B cell (primary cell): ENCODE measurements at regions not wholly inside any gene's neighbourhood (a gene's known extent, or its start where the extent isn't known, plus 50 kb on each side); places are given as distances from the start of the nearest gene placed in this dataset.

Experiments
- ATAC-seq: fragments of 200-7000 bp; cut with Tn5 transposase; one replicate; pipeline ENCODE4 v1.10.0; 2021; ENCODE audit warnings: low read depth, mild to moderate bottlenecking, moderate number of reproducible peaks, moderate library complexity
- CTCF ChIA-PET: fragments of 350-600 bp; sonication (Branson Sonifier 250); formaldehyde crosslinking; loops from one replicate; lab custom pipeline; 2021; ENCODE audit warnings: antibody characterized with exemption, inconsistent platforms; lab: Charles Lee
- POLR2A ChIA-PET: fragments of 350-600 bp; sonication (Branson Sonifier 250); formaldehyde crosslinking; loops from one replicate; lab custom pipeline; 2021; ENCODE audit warnings: antibody characterized with exemption; lab: Charles Lee
- DNase-seq: peaks from one replicate; pipeline ENCODE4 v3.0.0; 2013
- H2AFZ ChIP-seq: 2 replicates; pipeline ENCODE4 v1.6.1; 2012; ENCODE audit warnings: mild to moderate bottlenecking, low read depth, low read length; ENCODE audit not compliant: insufficient read depth, poor library complexity, severe bottlenecking
- H3K27ac ChIP-seq, 2 donors: 1 replicate in 1 of 2; 2 replicates in 1 of 2; pipeline ENCODE4 v1.5.1; 2012 to 2013; ENCODE audit warnings: low read length in 2 of 2, mild to moderate bottlenecking in 2 of 2, moderate library complexity in 1 of 2
- H3K27me3 ChIP-seq, 4 experiments: fragments of 200-600 bp in 1 of 4; sonication (generic) in 1 of 4; replicated peaks in 1 of 4; 1 replicate in 2 of 4; 2 replicates in 2 of 4; pipeline versions ENCODE4 v1.6.1 to v1.7.0; 2013 to 2016; ENCODE audit warnings: low read length in 3 of 4, mild to moderate bottlenecking in 2 of 4, mixed read lengths in 1 of 4, moderate library complexity in 1 of 4; ENCODE audit not compliant: insufficient read depth in 4 of 4, control insufficient read depth in 3 of 4; ENCODE audit errors: control extremely low read depth in 1 of 4
- H3K36me3 ChIP-seq, 2 experiments: replicated peaks in 1 of 2; 1 replicate in 1 of 2; 2 replicates in 1 of 2; pipeline versions ENCODE4 v1.6.1 to v1.7.1; 2013; ENCODE audit warnings: low read length in 1 of 2; ENCODE audit not compliant: insufficient read depth in 2 of 2, control insufficient read depth in 1 of 2; ENCODE audit errors: control extremely low read depth in 1 of 2, extremely low read depth in 1 of 2
- H3K4me1 ChIP-seq, 2 donors: fragments of 200-600 bp in 1 of 2; sonication (generic) in 1 of 2; 1 replicate in 1 of 2; 2 replicates in 1 of 2; pipeline versions ENCODE4 v1.5.1 to v1.6.1; 2013 to 2017; ENCODE audit warnings: low read length in 2 of 2; ENCODE audit not compliant: control insufficient read depth in 2 of 2, insufficient read depth in 2 of 2
- H3K4me2 ChIP-seq: replicated peaks from 2 replicates; pipeline ENCODE3; 2012; ENCODE audit warnings: mild to moderate bottlenecking, low read depth, low read length; ENCODE audit not compliant: poor library complexity, severe bottlenecking
- H3K4me3 ChIP-seq, 5 experiments: fragments of 200-600 bp in 1 of 5; sonication (generic) in 1 of 5; 1 replicate in 3 of 5; 2 replicates in 2 of 5; pipeline versions ENCODE4 v1.5.1 to v1.7.0; 2011 to 2016; ENCODE audit warnings: low read length in 4 of 5, mild to moderate bottlenecking in 4 of 5, low read depth in 2 of 5, control low read depth in 1 of 5, moderate library complexity in 1 of 5; ENCODE audit not compliant: insufficient read depth in 1 of 5; ENCODE audit errors: control extremely low read depth in 1 of 5, extremely low read depth in 1 of 5
- H3K79me2 ChIP-seq: fragments of 200-600 bp; sonication (generic); one replicate; pipeline ENCODE4 v1.6.0; 2016; ENCODE audit warnings: low read length; ENCODE audit not compliant: control insufficient read depth, insufficient read depth
- H3K9ac ChIP-seq: fragments of 200-600 bp; sonication (generic); 2 replicates; pipeline ENCODE4 v1.6.1; 2017; ENCODE audit warnings: mild to moderate bottlenecking, low read length, moderate library complexity
- H3K9me3 ChIP-seq, 3 donors: one replicate each; pipeline versions ENCODE4 v1.6.1 to v1.7.1; 2013; ENCODE audit warnings: low read length in 2 of 3; ENCODE audit not compliant: control insufficient read depth in 2 of 3, insufficient read depth in 1 of 3; ENCODE audit errors: control extremely low read depth in 1 of 3
- H4K20me1 ChIP-seq: 2 replicates; pipeline ENCODE4 v1.6.0; 2012; ENCODE audit warnings: mild to moderate bottlenecking, low read length; ENCODE audit not compliant: insufficient read depth, control insufficient read depth, poor library complexity, severe bottlenecking
- H3K27ac Mint-ChIP-seq: one replicate; pipeline ENCODE4 v1.8.0; 2021; ENCODE audit warnings: mixed read lengths
- H3K27me3 Mint-ChIP-seq: one replicate; pipeline ENCODE4 v1.8.0; 2021; ENCODE audit warnings: mixed read lengths
- H3K4me1 Mint-ChIP-seq: one replicate; pipeline ENCODE4 v1.8.0; 2021; ENCODE audit warnings: mixed read lengths
- H3K4me3 Mint-ChIP-seq: one replicate; pipeline ENCODE4 v1.8.0; 2021; ENCODE audit warnings: mixed read lengths
- H3K9me3 Mint-ChIP-seq: one replicate; pipeline ENCODE4 v1.8.0; 2022; ENCODE audit warnings: mixed read lengths; ENCODE audit not compliant: insufficient read depth
- EZH2 ChIP-seq: IDR thresholded peaks from 2 replicates; pipeline ENCODE4 v1.6.1; 2012; ENCODE audit warnings: borderline replicate concordance, low read depth, mild to moderate bottlenecking, moderate library complexity, low read length; ENCODE audit not compliant: insufficient read depth, poor library complexity, severe bottlenecking
- WGBS: methylation state at CpG from one replicate; pipeline ENCODE4 v1.1.5; 2013; ENCODE audit warnings: missing lambda C conversion rate; ENCODE audit not compliant: insufficient coverage; 5-methylcytosine and 5-hydroxymethylcytosine counted together
- intact Hi-C: fragments of 100-400 bp; cut with micrococcal nuclease; formaldehyde crosslinking; loops from one replicate; pipeline ENCODE4 v1.10.0; 2022
- TF ChIP-seq, protein P1 (sequence below): fragments of 200-600 bp; IDR thresholded peaks from one replicate; pipeline ENCODE4 v1.8.0; 2022; ENCODE audit warnings: antibody characterized with exemption, mild to moderate bottlenecking

GRCh38 chr18:64436111-64436510 lies 287.2 kb upstream of the LINC00305 start:
- no peak for ATAC-seq
- no peak for DNase-seq
- H3K27me3 ChIP-seq: no peaks in the 10 kb centered on the region
- no peaks in the 10 kb centered on the region for H3K79me2 ChIP-seq
- 0% methylated on average over 1 of the region's 1 CpG for WGBS
- H3K36me3 ChIP-seq: no peaks in the 10 kb centered on the region
- H3K27ac ChIP-seq: no peak overlapping the region
- H3K9ac ChIP-seq: no peak overlapping the region
- no peak overlapping the region for H3K4me2 ChIP-seq
- intact Hi-C loops: no loop called here
- no peaks in the 10 kb centered on the region for H3K4me1 Mint-ChIP-seq
- no peak overlapping the region for H3K4me3 Mint-ChIP-seq
- H3K9me3 ChIP-seq: peaks cover 1 to 15% (median 3%) of the 10 kb centered on the region in 3 donors
- no peak overlapping the region for H3K4me3 ChIP-seq
- peaks cover 19% of the 10 kb centered on the region for H3K9me3 Mint-ChIP-seq
- no peak overlapping the region for H2AFZ ChIP-seq
- H3K4me1 ChIP-seq: no peaks in the 10 kb centered on the region
- ChIA-PET POLR2A (no interaction called here), CTCF (no interaction called here)
- H3K27ac Mint-ChIP-seq: no peak overlapping the region
- H3K27me3 Mint-ChIP-seq: peaks cover 3% of the 10 kb centered on the region
- no peak for TF ChIP-seq EZH2
- TF ChIP-seq, protein P1, sequence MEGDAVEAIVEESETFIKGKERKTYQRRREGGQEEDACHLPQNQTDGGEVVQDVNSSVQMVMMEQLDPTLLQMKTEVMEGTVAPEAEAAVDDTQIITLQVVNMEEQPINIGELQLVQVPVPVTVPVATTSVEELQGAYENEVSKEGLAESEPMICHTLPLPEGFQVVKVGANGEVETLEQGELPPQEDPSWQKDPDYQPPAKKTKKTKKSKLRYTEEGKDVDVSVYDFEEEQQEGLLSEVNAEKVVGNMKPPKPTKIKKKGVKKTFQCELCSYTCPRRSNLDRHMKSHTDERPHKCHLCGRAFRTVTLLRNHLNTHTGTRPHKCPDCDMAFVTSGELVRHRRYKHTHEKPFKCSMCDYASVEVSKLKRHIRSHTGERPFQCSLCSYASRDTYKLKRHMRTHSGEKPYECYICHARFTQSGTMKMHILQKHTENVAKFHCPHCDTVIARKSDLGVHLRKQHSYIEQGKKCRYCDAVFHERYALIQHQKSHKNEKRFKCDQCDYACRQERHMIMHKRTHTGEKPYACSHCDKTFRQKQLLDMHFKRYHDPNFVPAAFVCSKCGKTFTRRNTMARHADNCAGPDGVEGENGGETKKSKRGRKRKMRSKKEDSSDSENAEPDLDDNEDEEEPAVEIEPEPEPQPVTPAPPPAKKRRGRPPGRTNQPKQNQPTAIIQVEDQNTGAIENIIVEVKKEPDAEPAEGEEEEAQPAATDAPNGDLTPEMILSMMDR: no peak
- no peaks in the 10 kb centered on the region for H4K20me1 ChIP-seq

DNA sequence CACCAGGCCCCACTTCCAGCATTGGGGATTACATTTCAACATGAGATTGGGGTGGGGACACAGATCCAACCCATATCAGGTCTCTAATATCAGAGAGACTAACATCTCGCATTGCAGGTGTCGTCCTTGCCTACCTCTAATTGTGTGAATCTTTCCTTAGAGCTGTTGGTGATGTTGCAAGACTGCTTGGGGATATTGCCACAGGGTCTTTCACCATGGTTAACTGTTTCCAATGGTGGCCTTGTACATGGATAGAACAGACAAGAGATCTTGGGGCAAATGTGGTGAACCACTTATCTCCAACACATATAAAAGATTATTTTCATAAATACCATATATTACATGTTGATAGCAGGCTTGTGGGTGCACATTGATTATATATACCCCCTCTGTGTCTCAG lies 270.3 kb upstream of the LINC00305 start:
- no peaks in the 10 kb centered on the region for H3K9me3 Mint-ChIP-seq
- Histone ChIP-seq H3K4me2 (no peak overlapping the region), H3K27ac (no peak overlapping the region), H3K4me1 (no peaks in the 10 kb centered on the region), H3K27me3 (no peaks in the 10 kb centered on the region), H3K36me3 (no peaks in the 10 kb centered on the region), H3K4me3 (no peak overlapping the region), H3K9ac (no peak overlapping the region), H2AFZ (no peak overlapping the region), H4K20me1 (no peaks in the 10 kb centered on the region), H3K9me3 (peaks cover 0 to under 1% (median 0%) of the 10 kb centered on the region in 3 donors), H3K79me2 (no peaks in the 10 kb centered on the region)
- peaks cover 2% of the 10 kb centered on the region for H3K4me1 Mint-ChIP-seq
- TF ChIP-seq, protein P1: no peak
- no peak for TF ChIP-seq EZH2
- POLR2A ChIA-PET: no interaction called here
- no peak for DNase-seq
- no peaks in the 10 kb centered on the region for H3K27me3 Mint-ChIP-seq
- no peak overlapping the region for H3K4me3 Mint-ChIP-seq
- intact Hi-C loops: no loop called here
- no peak for ATAC-seq
- 100% methylated on average over 1 of the region's 2 CpGs for WGBS
- no peak overlapping the region for H3K27ac Mint-ChIP-seq
- CTCF ChIA-PET: no interaction called here
